ENCODE measurements at regions not wholly inside any gene's neighbourhood (a gene's known extent, or its start where the extent isn't known, plus 50 kb on each side); places are given as distances from the start of the nearest gene placed in this dataset.

- no peak for DNase-seq (ENCODE audit: low spot score)
Observed at GRCh38 chr5:97729938-97730337, 546.9 kb upstream of the RIOK2 start.

GRCh38 chr5:97735209-97735608 lies 552.2 kb upstream of the RIOK2 start:
- peak; percentile 7 for DNase-seq (ENCODE audit: low spot score)

GRCh38 chr5:97737608-97738007 lies 554.6 kb upstream of the RIOK2 start:
- DNase-seq (ENCODE audit: low spot score): no peak

- DNase-seq (ENCODE audit: low spot score): no peak
Observed at GRCh38 chr5:97745817-97746216, 562.8 kb upstream of the RIOK2 start.

- no peak for DNase-seq (ENCODE audit: low spot score)
Observed at GRCh38 chr5:97750576-97750975, 567.5 kb upstream of the RIOK2 start.

- no peak for DNase-seq (ENCODE audit: low spot score)
Observed at GRCh38 chr5:97751540-97751939, 568.5 kb upstream of the RIOK2 start.

- DNase-seq (ENCODE audit: low spot score): no peak
Observed at GRCh38 chr5:97752871-97753270, 569.8 kb upstream of the RIOK2 start.

- no peak for DNase-seq (ENCODE audit: low spot score)
Observed at GRCh38 chr5:97762483-97762882, 579.4 kb upstream of the RIOK2 start.

- peak; percentile 8 for DNase-seq (ENCODE audit: low spot score)
Observed at GRCh38 chr5:97764700-97765099, 581.7 kb upstream of the RIOK2 start.

GRCh38 chr5:97778451-97778850 lies 595.4 kb upstream of the RIOK2 start:
- DNase-seq (ENCODE audit: low spot score): no peak

- no peak for DNase-seq (ENCODE audit: low spot score)
Observed at GRCh38 chr5:97788369-97788768, 605.3 kb upstream of the RIOK2 start.

- no peak for DNase-seq (ENCODE audit: low spot score)
Observed at GRCh38 chr5:97797994-97798451, 615.0 kb upstream of the RIOK2 start.

- DNase-seq (ENCODE audit: low spot score): no peak
Observed at GRCh38 chr5:97801461-97801860, 618.4 kb upstream of the RIOK2 start.

- DNase-seq (ENCODE audit: low spot score): no peak
Observed at GRCh38 chr5:97820138-97820537, 637.1 kb upstream of the RIOK2 start.

- DNase-seq (ENCODE audit: low spot score): no peak
Observed at GRCh38 chr5:97832645-97833296, 649.7 kb upstream of the RIOK2 start.

- DNase-seq (ENCODE audit: low spot score): no peak
Observed at GRCh38 chr5:97834561-97834960, 651.5 kb upstream of the RIOK2 start.

GRCh38 chr5:97835112-97835511 lies 652.1 kb upstream of the RIOK2 start:
- no peak for DNase-seq (ENCODE audit: low spot score)

GRCh38 chr5:97836816-97837215 lies 653.8 kb upstream of the RIOK2 start:
- DNase-seq (ENCODE audit: low spot score): no peak

GRCh38 chr5:97838214-97838613 lies 655.2 kb upstream of the RIOK2 start:
- peak; percentile 34 for DNase-seq (ENCODE audit: low spot score)

GRCh38 chr5:97839341-97840086 lies 656.5 kb upstream of the RIOK2 start:
- no peak for DNase-seq (ENCODE audit: low spot score)

- no peak for DNase-seq (ENCODE audit: low spot score)
Observed at GRCh38 chr5:97840643-97841042, 657.6 kb upstream of the RIOK2 start.

- DNase-seq (ENCODE audit: low spot score): no peak
Observed at GRCh38 chr5:97842687-97843086, 659.6 kb upstream of the RIOK2 start.

GRCh38 chr5:97844797-97845196 lies 661.8 kb upstream of the RIOK2 start:
- no peak for DNase-seq (ENCODE audit: low spot score)

GRCh38 chr5:97846643-97847042 lies 663.6 kb upstream of the RIOK2 start:
- DNase-seq (ENCODE audit: low spot score): no peak
